NK-92 treated with Interleukin-12 subunit alpha and Interleukin-12 subunit beta, amount 100 ng/mL, for 24 hours (cell line): ENCODE measurements at regions not wholly inside any gene's neighbourhood (a gene's known extent, or its start where the extent isn't known, plus 50 kb on each side); places are given as distances from the start of the nearest gene placed in this dataset.
"Not testable (repeated sequence)": the region's sequence is repeated elsewhere in the genome, so short reads cannot be mapped to it uniquely, and the experiment has no call there.

Experiments
- DNase-seq: peaks from one replicate; lab custom pipeline; 2025; lab: John Stamatoyannopoulos, UW

GRCh38 chr3:82509106-82509842, 747.8 kb upstream of the GBE1 start:
- no peak for DNase-seq

GRCh38 chr3:82506204-82506603, 744.8 kb upstream of the GBE1 start:
- no peak for DNase-seq

GRCh38 chr3:82505079-82505756, 743.8 kb upstream of the GBE1 start:
- no peak for DNase-seq

- DNase-seq, result no peak
Measured at GRCh38 chr3:82498186-82498585, 736.7 kb upstream of the GBE1 start.

GRCh38 chr3:82496890-82497560, 735.6 kb upstream of the GBE1 start:
- no peak for DNase-seq

DNA sequence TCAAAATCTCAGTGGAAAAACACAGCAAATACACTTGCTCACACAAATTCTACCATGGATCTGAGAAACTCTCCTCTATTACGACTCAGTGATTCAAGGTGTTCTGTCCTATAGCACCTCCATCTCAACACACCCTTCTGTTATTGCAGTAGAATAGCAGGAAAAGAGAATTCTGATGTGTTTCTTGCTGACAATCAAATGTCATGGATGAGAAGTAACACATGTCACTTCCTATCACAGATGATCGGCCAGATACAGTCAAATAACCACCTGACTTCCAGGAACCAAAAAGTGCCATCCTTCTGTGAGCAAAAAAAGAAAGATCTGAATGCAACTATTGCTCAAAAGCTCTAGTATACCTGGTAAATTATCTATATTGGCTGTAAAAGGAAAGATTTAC, 734.2 kb upstream of the GBE1 start:
- no peak for DNase-seq

DNA sequence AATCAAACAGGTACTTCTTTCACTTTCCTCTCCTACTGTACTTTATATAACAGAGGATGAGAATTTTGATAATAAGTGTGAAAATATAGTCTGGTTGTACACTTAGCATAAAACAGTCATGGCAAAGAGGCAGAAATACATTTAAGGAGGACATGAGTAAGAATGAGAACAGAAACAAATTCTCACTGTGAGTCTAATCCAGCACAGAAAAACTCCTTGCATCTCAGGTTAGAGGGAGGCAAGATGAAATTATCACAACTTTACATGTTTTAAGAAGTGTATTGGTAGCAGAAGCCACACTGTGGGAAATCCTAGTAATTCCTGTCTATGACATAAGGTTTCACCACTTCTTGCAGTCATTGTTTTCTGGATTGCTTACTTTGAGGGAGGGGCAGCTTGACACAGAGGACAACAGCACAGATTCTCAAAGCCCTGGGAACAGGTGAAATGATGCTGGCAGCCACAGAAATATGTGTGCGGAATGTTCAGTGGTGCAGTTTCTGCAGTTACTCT, 733.6 kb upstream of the GBE1 start:
- DNase-seq, result no peak

- DNase-seq, result no peak
Measured at GRCh38 chr3:82493858-82494257, 732.4 kb upstream of the GBE1 start.

DNA sequence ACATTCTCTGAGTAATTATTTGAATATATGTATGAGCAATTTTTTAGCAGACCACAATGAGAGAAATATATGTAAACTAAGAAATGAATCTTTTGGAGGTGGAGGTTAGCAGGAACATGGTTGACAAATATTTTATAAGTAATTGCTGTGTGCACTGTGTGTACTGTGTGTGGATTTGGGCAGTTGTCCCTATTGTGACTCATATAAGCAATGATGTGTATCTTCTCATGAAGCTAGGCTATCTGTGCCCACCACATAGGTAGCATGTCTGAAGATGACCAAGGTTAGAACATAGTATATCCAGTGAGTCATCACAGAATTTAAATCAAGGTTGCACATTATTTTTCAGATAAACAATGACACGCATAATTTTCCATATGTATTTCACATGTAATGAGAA, 713.9 kb upstream of the GBE1 start:
- DNase-seq, result no peak

GRCh38 chr3:82474711-82475110, 713.3 kb upstream of the GBE1 start:
- no peak for DNase-seq

DNA sequence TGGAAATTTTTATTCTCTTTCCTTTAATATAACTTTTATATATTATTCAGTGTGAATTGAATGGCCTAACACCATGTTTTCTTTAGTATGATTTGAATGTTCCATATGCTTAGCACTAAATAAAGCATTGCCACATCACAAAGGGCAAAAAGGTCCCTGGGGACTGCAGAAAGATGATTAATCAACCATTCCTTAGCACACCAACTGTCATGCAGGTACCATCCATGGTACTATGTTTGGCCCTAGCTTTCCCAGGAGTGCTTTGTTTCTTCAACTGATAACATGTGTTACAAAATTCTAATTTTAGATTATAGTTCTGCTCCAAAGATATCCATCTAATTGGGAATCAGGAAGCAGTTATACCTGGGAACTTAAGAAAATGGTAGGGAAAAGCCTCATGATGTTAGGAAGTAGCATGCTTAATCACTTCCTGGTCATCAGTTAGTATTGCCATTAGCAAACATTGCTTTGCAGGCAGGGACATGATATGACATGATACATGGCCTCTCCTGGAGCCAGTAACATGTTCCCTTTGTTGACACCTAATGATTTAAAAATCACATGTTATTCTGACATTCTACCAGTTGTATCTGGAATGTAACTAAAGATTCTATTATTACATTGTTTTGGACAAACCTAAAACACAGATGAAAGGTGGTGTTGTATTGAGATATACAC, 712.6 kb upstream of the GBE1 start:
- no peak for DNase-seq

- no peak for DNase-seq
Measured at GRCh38 chr3:82467051-82467450, 705.6 kb upstream of the GBE1 start.

DNA sequence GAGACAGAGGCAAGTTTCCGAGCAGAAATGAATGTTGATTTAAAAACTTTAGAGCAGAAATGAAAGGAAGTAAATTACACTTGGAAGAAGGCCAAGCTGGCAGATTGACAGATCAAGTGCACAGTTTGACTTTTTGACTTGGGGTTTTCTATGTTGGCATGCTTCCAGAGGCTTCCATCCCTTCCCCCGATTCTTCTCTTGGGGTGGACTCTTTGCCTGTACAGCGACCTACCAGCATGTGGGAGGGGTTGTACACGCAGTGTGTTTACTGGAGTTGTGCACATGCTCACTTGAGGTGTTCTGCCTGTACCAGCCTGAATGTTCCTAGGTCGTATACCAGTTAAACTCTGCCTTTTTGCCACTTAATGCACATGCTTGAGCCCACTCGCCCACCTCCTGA, 701.5 kb upstream of the GBE1 start:
- no peak for DNase-seq

GRCh38 chr3:82461049-82461889, 699.8 kb upstream of the GBE1 start:
- no peak for DNase-seq

DNA sequence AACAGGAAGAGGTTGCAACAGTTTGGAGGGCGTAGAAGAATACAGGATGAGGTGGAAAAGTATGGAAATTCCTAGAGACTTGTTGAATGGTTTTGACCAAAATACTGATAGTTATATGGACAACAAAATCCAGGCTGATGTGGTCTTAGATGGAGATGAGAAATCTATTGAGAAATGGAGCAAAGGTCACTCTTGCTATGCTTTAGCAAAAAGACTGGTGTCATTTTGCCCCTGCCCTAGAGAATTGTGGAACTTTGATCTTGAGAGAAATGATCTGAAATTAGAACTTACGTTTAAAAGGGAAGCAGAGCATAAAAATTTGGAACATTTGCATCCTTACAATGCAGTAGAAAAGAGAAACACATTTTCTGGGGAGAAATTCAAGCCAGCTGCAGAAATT, 686.9 kb upstream of the GBE1 start:
- DNase-seq, result no peak

- DNase-seq, result not testable (repeated sequence)
Measured at GRCh38 chr3:82428821-82429220, 667.4 kb upstream of the GBE1 start.

GRCh38 chr3:82424031-82424339, 662.5 kb upstream of the GBE1 start:
- no peak for DNase-seq

DNA sequence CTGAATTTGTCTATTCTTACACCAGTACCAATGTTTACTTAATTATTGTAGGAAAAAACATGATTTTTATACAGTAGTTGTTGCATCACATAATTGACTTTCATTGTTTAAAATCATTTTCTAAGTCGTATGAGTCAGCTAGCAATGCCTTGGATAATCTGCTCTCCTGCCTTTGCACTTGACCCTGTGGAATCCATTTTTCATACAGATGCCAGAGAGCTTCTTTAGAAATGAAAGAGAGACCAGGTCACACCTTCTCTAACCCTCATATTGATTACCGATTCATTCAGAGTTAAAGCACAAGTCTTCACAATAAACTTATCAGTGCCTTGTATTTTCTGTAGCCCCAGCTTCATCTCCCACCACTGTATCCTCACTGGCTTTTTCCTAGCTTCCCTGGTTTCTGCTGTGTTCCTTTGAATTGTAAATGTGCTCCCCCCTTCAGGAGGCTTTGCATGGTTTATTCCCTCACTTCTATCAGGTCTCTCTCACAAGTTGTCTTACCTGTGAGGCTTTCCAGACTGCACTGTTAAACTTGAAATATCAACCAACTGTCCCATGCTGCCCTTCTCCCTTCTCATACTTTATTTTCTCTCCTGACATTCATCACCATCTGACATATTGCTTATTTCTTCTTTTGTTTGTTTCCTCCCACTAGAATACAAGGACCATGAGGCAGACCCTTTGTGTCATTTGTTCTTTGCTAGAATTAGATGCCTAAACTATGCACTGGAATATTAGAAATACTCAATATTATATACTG, 662.0 kb upstream of the GBE1 start:
- DNase-seq, result no peak

GRCh38 chr3:82416830-82417229, 655.4 kb upstream of the GBE1 start:
- no peak for DNase-seq

DNA sequence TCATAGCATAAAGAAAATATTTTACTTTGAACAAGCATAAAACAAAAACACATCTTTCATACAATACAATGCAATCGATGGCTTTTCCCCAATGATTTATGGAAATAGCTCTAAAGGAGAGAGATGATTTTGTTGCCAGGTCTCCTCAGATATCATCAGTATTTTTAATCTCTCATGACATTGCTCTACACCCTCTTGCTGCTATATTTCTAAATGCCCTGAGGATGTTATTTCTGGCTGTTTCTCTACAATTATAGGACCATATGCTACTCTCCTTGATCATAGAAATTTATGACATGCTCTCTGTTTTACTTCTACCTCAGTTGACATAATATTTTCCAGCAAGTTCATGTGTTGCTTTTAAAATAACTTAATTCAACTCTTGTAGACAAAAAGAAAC, 654.9 kb upstream of the GBE1 start:
- DNase-seq, result no peak

DNA sequence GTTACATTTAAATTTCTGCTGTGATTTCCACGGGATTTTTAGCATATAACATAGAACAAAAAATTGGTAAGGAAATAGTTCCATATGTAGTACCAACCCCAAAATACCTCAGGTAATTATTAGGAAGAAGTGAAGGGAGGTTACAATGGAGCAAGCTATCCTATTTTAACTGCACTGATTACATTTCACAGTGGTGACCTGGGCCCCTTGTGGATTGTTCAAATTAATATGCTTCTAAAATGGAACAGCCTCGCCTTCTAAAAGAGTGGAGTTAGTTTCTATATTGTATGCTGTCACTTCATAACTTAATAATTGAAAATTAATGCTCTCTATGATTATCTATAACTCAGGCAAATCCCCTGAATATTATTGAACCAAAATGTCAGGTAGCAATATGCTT, 651.7 kb upstream of the GBE1 start:
- no peak for DNase-seq
